NT2/D1 (cell line): ENCODE measurements at regions not wholly inside any gene's neighbourhood (a gene's known extent, or its start where the extent isn't known, plus 50 kb on each side); places are given as distances from the start of the nearest gene placed in this dataset.

Experiments
- SUZ12 ChIP-seq: IDR thresholded peaks from 2 replicates; pipeline ENCODE4 v1.6.1; 2011; ENCODE audit not compliant: insufficient read length, insufficient read depth; ENCODE audit errors: extremely low read depth
- YY1 ChIP-seq: IDR thresholded peaks from 2 replicates; pipeline ENCODE4 v1.6.1; 2011; ENCODE audit not compliant: insufficient read length, insufficient read depth
- ZNF274 ChIP-seq: IDR thresholded peaks from 2 replicates; pipeline ENCODE4 v1.6.1; 2011; ENCODE audit warnings: mild to moderate bottlenecking, low read depth, low read length

DNA sequence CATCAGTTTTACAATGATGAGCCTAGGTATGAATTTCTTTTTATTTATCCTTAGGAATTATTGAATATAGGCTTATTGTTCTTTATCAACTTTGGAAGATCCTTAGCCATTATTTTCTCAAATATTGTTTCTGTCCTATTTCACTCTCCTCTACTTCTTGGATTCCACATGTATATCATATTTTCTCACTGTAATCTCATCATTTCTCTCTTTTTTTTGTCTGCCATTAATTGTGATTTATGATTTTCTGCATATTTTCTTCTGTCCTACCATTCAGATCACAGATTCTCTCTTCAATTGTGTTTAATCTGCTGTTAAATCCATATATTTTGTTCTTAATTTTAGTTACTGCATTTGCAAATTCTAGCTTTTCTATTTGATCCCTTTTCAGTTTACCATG lies 139.8 kb downstream of the ARRDC3 start:
- TF ChIP-seq YY1 (no peak), SUZ12 (no peak), ZNF274 (no peak)
